K562 (cell line): ENCODE measurements at regions not wholly inside any gene's neighbourhood (a gene's known extent, or its start where the extent isn't known, plus 50 kb on each side); places are given as distances from the start of the nearest gene placed in this dataset.

Experiments
- ATAC-seq: fragments of 200-7000 bp; cut with Tn5 transposase; 3 replicates; pipeline ENCODE4 v1.9.1; 2020; ENCODE audit warnings: moderate library complexity
- BruUV-seq: library from RNA; stranded (reverse); fragments of 400-500 nt; replicated peaks from 2 replicates; lab custom pipeline; 2021; lab: Mats Ljungman, UMichigan
- CTCF ChIA-PET: fragments of 300-600 bp; formaldehyde crosslinking; extraction: SDS; loops from one replicate; lab custom pipeline; 2021; ENCODE audit warnings: low intra/inter-chr PET ratio; lab: Yijun Ruan, JAX
- POLR2A ChIA-PET: fragments of 300-600, 350-650 bp; sonication (Branson Sonifier 250); formaldehyde crosslinking; extraction: SDS; loops from one replicate; lab custom pipeline; 2021; ENCODE audit warnings: antibody characterized with exemption, inconsistent platforms; lab: Yijun Ruan, JAX
- DNase-seq, 4 experiments: peaks; one replicate each; pipeline versions ENCODE4 v3.0.0 to v3.0.0-alpha.2; 2011 to 2018; ENCODE audit warnings: low spot score in 3 of 4, mixed read lengths in 3 of 4; ENCODE audit errors: extremely low read depth in 1 of 4
- FAIRE-seq: peaks from 2 replicates; lab custom pipeline; 2011; peaks lifted over from hg19 to GRCh38; lab: Jason Lieb, UNC
- H2AFZ ChIP-seq: 2 replicates; pipeline ENCODE4 v1.6.0; 2011; ENCODE audit warnings: low read depth, low read length, control low read depth, inconsistent platforms
- H3K27ac ChIP-seq: fragments of 200-600 bp; 3 replicates; pipeline ENCODE4 v1.8.0; 2011; ENCODE audit warnings: low read depth, mild to moderate bottlenecking, control low read depth, inconsistent platforms, low read length, moderate library complexity, mixed read lengths; ENCODE audit errors: extremely low read depth
- H3K27me3 ChIP-seq, 2 experiments: fragments of 300-600 bp in 1 of 2; 2 replicates in 1 of 2; 3 replicates in 1 of 2; pipeline versions ENCODE4 v1.6.0 to v1.8.0; 2011; ENCODE audit warnings: inconsistent platforms in 2 of 2, low read length in 2 of 2, mild to moderate bottlenecking in 1 of 2, mixed read lengths in 1 of 2, moderate library complexity in 1 of 2; ENCODE audit not compliant: control insufficient read depth in 2 of 2, insufficient read depth in 2 of 2
- H3K36me3 ChIP-seq: fragments of 300-600 bp; 3 replicates; pipeline ENCODE4 v1.8.0; 2011; ENCODE audit warnings: mild to moderate bottlenecking, low read length, inconsistent platforms; ENCODE audit not compliant: control insufficient read depth, insufficient read depth
- H3K4me1 ChIP-seq, 2 experiments: fragments of 200-600 bp in 1 of 2; replicated peaks in 1 of 2; 2 replicates in 1 of 2; 3 replicates in 1 of 2; pipeline versions ENCODE4 v1.5.1 to v1.8.0; 2011; ENCODE audit warnings: inconsistent platforms in 2 of 2, low read length in 2 of 2, mild to moderate bottlenecking in 1 of 2, mixed read lengths in 1 of 2, moderate library complexity in 1 of 2; ENCODE audit not compliant: control insufficient read depth in 2 of 2, insufficient read depth in 2 of 2
- H3K4me2 ChIP-seq: 2 replicates; pipeline ENCODE4 v1.6.1; 2011; ENCODE audit warnings: low read length, control low read depth, inconsistent platforms, mixed read lengths; ENCODE audit not compliant: insufficient read depth
- H3K4me3 ChIP-seq: fragments of 200-600 bp; sonication (generic), shearing (Covaris generic); 2 replicates; pipeline ENCODE4 v1.5.1; 2016; ENCODE audit warnings: control low read depth, inconsistent platforms
- H3K79me2 ChIP-seq: fragments of 200-600 bp; 3 replicates; pipeline ENCODE4 v1.8.0; 2011; ENCODE audit warnings: low read length, inconsistent platforms; ENCODE audit not compliant: control insufficient read depth, insufficient read depth
- H3K9ac ChIP-seq, 2 experiments: 2 replicates each; pipeline versions ENCODE4 v1.6.0 to v1.6.1; 2011; ENCODE audit warnings: low read depth in 2 of 2, low read length in 2 of 2, control low read depth in 1 of 2, inconsistent platforms in 1 of 2, mild to moderate bottlenecking in 1 of 2, mixed read lengths in 1 of 2; ENCODE audit not compliant: insufficient read depth in 1 of 2
- H3K9me1 ChIP-seq: one replicate; pipeline ENCODE4 v1.6.0; 2011; ENCODE audit warnings: inconsistent platforms, mild to moderate bottlenecking, low read length, moderate library complexity; ENCODE audit not compliant: control insufficient read depth, insufficient read depth
- H3K9me3 ChIP-seq: replicated peaks from 2 replicates; pipeline ENCODE4 v1.5.1; 2011; ENCODE audit warnings: low read depth, low read length, inconsistent platforms; ENCODE audit not compliant: control insufficient read depth, insufficient read depth
- H4K20me1 ChIP-seq: replicated peaks from 2 replicates; pipeline ENCODE4 v1.6.1; 2011; ENCODE audit warnings: low read length, inconsistent platforms, mixed read lengths; ENCODE audit not compliant: control insufficient read depth, insufficient read depth
- CHCHD3 ChIP-seq: fragments of 250-450 bp; sonication (Bioruptor Pico); IDR thresholded peaks from 2 replicates; pipeline ENCODE4 v2.1.2; 2022; ENCODE audit warnings: mild to moderate bottlenecking
- EGR1 ChIP-seq: fragments of 450-650 bp; conservative IDR thresholded peaks from 2 replicates; pipeline ENCODE4 v1.6.1; 2017; ENCODE audit warnings: mild to moderate bottlenecking
- GTF2E2 ChIP-seq: fragments of 200-800 bp; sonication (Bioruptor generic); IDR thresholded peaks from 2 replicates; pipeline ENCODE4 v1.6.1; 2016; ENCODE audit warnings: missing genetic modification characterization, missing compliant biosample characterization
- HMG20A ChIP-seq: fragments of 450-650 bp; formaldehyde crosslinking; conservative IDR thresholded peaks from 2 replicates; pipeline ENCODE4 v1.4.0; 2020; ENCODE audit warnings: mild to moderate bottlenecking, mixed read lengths
- HMGN3 ChIP-seq: IDR thresholded peaks from 2 replicates; pipeline ENCODE4 v1.6.1; 2011; ENCODE audit warnings: borderline replicate concordance, low read depth, mild to moderate bottlenecking, mixed read lengths, low read length; ENCODE audit not compliant: insufficient read length; ENCODE audit errors: extremely low read depth
- MTA1 ChIP-seq: fragments of 450-650 bp; IDR thresholded peaks from 2 replicates; pipeline ENCODE4 v1.6.1; 2017; ENCODE audit warnings: borderline replicate concordance
- NFE2L1 ChIP-seq: fragments of 450-650 bp; IDR thresholded peaks from 2 replicates; pipeline ENCODE4 v1.6.1; 2016; ENCODE audit warnings: missing genetic modification characterization, low read depth, mild to moderate bottlenecking, missing compliant biosample characterization, moderate library complexity, borderline replicate concordance
- TAL1 ChIP-seq: fragments of 450-650 bp; IDR thresholded peaks from 2 replicates; pipeline ENCODE4 v1.6.1; 2016; ENCODE audit warnings: mild to moderate bottlenecking
- ZNF134 ChIP-seq: fragments of 250-450 bp; sonication (Bioruptor Pico); conservative IDR thresholded peaks from 2 replicates; pipeline ENCODE4 v1.4.0; 2020
- ZNF23 ChIP-seq: fragments of 250-450 bp; sonication (Bioruptor Pico); IDR thresholded peaks from 2 replicates; pipeline ENCODE4 v1.4.0; 2020; ENCODE audit warnings: mild to moderate bottlenecking
- WGBS: fragments of 100-300 bp; shearing (Covaris generic); methylation state at CpG from one replicate; pipeline ENCODE4 v1.1.6; 2016; ENCODE audit warnings: low coverage, mixed read lengths; ENCODE audit not compliant: insufficient coverage; ENCODE audit errors: missing lambda C conversion rate; 5-methylcytosine and 5-hydroxymethylcytosine counted together
- in situ Hi-C: fragments of 300-500 bp; cut with MboI; formaldehyde crosslinking; loops from 4 replicates; pipeline ENCODE4 v1.15.0; 2018; ENCODE audit warnings: inconsistent platforms, mixed read lengths
- intact Hi-C: fragments of 100-400 bp; cut with micrococcal nuclease; formaldehyde crosslinking; loops from 2 replicates; pipeline ENCODE4 v1.14.2; 2022
- TF ChIP-seq, protein P1 (sequence below), 2 experiments: fragments of 450-650 bp; IDR thresholded peaks; 2 replicates each; pipeline ENCODE4 v1.6.1; 2018; ENCODE audit warnings: mild to moderate bottlenecking in 2 of 2, low read depth in 1 of 2; ENCODE audit not compliant: partially characterized antibody in 2 of 2
- TF ChIP-seq, protein P2 (sequence below): fragments of 250-450 bp; sonication (Bioruptor Pico); IDR thresholded peaks from 2 replicates; pipeline ENCODE4 v1.5.0; 2021; ENCODE audit warnings: mild to moderate bottlenecking, borderline replicate concordance
- TF ChIP-seq, protein P3 (sequence below): fragments of 250-450 bp; sonication (Bioruptor Pico); IDR thresholded peaks from 2 replicates; pipeline ENCODE4 v1.6.1; 2021; ENCODE audit warnings: mild to moderate bottlenecking

DNA sequence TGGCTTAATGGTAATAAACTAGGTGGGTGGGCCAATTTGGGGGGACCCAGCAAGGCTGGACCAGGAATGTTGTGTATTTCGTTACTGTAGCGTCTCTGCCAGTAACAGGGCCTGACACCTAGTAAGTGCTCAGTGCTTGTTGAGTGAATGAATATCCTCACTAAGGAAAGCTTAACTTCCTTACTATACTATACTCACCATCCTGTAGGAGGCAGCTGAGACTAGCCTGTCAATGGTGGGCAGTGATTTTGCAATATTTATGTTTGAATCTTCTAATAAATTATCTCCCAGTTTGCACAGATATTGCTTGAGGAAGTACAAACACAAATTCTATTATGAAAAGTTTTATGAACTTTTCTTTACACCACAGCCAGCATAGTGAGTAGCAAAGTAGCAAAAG, 370.7 kb upstream of the SYT4 start:
- Histone ChIP-seq H3K79me2 (no peaks in the 10 kb centered on the region), H3K9me3 (no peaks in the 10 kb centered on the region), H3K4me2 (no peak overlapping the region), H3K27ac (no peak overlapping the region), H2AFZ (no peak overlapping the region), H3K27me3 (no peaks in the 10 kb centered on the region), H3K9ac (no peak overlapping the region)
- BruUV-seq = no TSS peak
- ATAC-seq = no peak
- TF ChIP-seq EGR1 (no peak), MTA1 (no peak), CHCHD3 (CRISPR knock-in tag) (no peak), HMG20A (no peak), ZNF134 (CRISPR knock-in tag) (no peak), ZNF23 (CRISPR knock-in tag) (no peak), GTF2E2 (tag) (no peak), HMGN3 (no peak), NFE2L1 (no peak), TAL1 (no peak)
- TF ChIP-seq, protein P1, sequence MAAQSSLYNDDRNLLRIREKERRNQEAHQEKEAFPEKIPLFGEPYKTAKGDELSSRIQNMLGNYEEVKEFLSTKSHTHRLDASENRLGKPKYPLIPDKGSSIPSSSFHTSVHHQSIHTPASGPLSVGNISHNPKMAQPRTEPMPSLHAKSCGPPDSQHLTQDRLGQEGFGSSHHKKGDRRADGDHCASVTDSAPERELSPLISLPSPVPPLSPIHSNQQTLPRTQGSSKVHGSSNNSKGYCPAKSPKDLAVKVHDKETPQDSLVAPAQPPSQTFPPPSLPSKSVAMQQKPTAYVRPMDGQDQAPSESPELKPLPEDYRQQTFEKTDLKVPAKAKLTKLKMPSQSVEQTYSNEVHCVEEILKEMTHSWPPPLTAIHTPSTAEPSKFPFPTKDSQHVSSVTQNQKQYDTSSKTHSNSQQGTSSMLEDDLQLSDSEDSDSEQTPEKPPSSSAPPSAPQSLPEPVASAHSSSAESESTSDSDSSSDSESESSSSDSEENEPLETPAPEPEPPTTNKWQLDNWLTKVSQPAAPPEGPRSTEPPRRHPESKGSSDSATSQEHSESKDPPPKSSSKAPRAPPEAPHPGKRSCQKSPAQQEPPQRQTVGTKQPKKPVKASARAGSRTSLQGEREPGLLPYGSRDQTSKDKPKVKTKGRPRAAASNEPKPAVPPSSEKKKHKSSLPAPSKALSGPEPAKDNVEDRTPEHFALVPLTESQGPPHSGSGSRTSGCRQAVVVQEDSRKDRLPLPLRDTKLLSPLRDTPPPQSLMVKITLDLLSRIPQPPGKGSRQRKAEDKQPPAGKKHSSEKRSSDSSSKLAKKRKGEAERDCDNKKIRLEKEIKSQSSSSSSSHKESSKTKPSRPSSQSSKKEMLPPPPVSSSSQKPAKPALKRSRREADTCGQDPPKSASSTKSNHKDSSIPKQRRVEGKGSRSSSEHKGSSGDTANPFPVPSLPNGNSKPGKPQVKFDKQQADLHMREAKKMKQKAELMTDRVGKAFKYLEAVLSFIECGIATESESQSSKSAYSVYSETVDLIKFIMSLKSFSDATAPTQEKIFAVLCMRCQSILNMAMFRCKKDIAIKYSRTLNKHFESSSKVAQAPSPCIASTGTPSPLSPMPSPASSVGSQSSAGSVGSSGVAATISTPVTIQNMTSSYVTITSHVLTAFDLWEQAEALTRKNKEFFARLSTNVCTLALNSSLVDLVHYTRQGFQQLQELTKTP (IDR thresholded peaks at IDR 0.05; ENCODE audit: low read depth in 1 of 2, partially characterized antibody in 2 of 2) = no peak
- TF ChIP-seq, protein P2, sequence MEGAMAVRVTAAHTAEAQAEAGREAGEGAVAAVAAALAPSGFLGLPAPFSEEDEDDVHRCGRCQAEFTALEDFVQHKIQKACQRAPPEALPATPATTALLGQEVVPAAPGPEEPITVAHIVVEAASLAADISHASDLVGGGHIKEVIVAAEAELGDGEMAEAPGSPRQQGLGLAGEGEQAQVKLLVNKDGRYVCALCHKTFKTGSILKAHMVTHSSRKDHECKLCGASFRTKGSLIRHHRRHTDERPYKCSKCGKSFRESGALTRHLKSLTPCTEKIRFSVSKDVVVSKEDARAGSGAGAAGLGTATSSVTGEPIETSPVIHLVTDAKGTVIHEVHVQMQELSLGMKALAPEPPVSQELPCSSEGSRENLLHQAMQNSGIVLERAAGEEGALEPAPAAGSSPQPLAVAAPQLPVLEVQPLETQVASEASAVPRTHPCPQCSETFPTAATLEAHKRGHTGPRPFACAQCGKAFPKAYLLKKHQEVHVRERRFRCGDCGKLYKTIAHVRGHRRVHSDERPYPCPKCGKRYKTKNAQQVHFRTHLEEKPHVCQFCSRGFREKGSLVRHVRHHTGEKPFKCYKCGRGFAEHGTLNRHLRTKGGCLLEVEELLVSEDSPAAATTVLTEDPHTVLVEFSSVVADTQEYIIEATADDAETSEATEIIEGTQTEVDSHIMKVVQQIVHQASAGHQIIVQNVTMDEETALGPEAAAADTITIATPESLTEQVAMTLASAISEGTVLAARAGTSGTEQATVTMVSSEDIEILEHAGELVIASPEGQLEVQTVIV (CRISPR knock-in tag) = no peak
- TF ChIP-seq, protein P3, sequence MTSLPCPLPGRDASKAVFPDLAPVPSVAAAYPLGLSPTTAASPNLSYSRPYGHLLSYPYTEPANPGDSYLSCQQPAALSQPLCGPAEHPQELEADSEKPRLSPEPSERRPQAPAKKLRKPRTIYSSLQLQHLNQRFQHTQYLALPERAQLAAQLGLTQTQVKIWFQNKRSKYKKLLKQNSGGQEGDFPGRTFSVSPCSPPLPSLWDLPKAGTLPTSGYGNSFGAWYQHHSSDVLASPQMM = no peak
- TF ChIP-seq, all 486 proteins: peak for 0
- DNase-seq (no peak), FAIRE-seq (no peak)
- Histone ChIP-seq H3K9me1 (no peaks in the 10 kb centered on the region), H4K20me1 (no peaks in the 10 kb centered on the region), H3K4me1 (no peaks in the 10 kb centered on the region), H3K36me3 (no peaks in the 10 kb centered on the region), H3K4me3 (no peak overlapping the region)
- POLR2A ChIA-PET = no interaction called here
- WGBS = 0% methylated on average over 2 of the region's 2 CpGs
- CTCF ChIA-PET = no interaction called here
- in situ Hi-C loops = no loop called here
- intact Hi-C loops = no loop called here
